ENCODE measurements at regions not wholly inside any gene's neighbourhood (a gene's known extent, or its start where the extent isn't known, plus 50 kb on each side); places are given as distances from the start of the nearest gene placed in this dataset. TPM values are rescaled to one million over a fixed set of nuclear protein-coding genes. Genes with fewer than 3 reads are reported as not detected.

GRCh38 chr18:28236487-28236886, 59.6 kb upstream of the CDH2 start:
- Histone ChIP-seq H4K5ac (ENCODE audit: insufficient read length, low read depth, low read length) (no peak overlapping the region), H3K79me2 (ENCODE audit: insufficient read depth, low read length) (no peaks in the 10 kb centered on the region), H3K14ac (ENCODE audit: insufficient read depth, low read length) (no peak overlapping the region), H3T11ph (ENCODE audit: low read length) (no peak overlapping the region), H2AFZ (ENCODE audit: low read length) (no peak overlapping the region), H3K18ac (ENCODE audit: insufficient read length, low read depth, low read length) (no peak overlapping the region), H3K4me2 (ENCODE audit: insufficient read depth, insufficient read length, low read length) (no peak overlapping the region), H3K23me2 (ENCODE audit: insufficient read length, low read depth, low read length, poor library complexity, severe bottlenecking) (no peaks in the 10 kb centered on the region), H3K27ac (ENCODE audit: insufficient read length, low read depth, low read length) (no peak overlapping the region), H2BK12ac (ENCODE audit: insufficient read length, low read depth, low read length) (no peak overlapping the region), H2BK20ac (ENCODE audit: low read depth, low read length, poor library complexity, severe bottlenecking) (no peak overlapping the region), H3K9ac (ENCODE audit: extremely low read depth, insufficient read length, low read length) (no peak overlapping the region), H2BK120ac (ENCODE audit: low read depth, low read length, poor library complexity, severe bottlenecking) (no peak overlapping the region), H2BK15ac (ENCODE audit: low read depth, low read length) (no peak overlapping the region), H3K23ac (ENCODE audit: insufficient read length, low read depth, low read length) (no peak overlapping the region), H4K91ac (ENCODE audit: insufficient read length, low read depth, low read length) (no peak overlapping the region), H4K8ac (replicated peaks; ENCODE audit: insufficient read length, low read depth, low read length) (no peak overlapping the region), H3K4ac (ENCODE audit: low read depth, low read length) (no peak overlapping the region), H3K79me1 (ENCODE audit: insufficient read depth, low read depth, low read length, poor library complexity, severe bottlenecking) (no peaks in the 10 kb centered on the region), H3K4me1 (ENCODE audit: insufficient read depth, low read length) (no peaks in the 10 kb centered on the region), H3K27me3 (ENCODE audit: insufficient read depth, low read length) (no peaks in the 10 kb centered on the region), H3K9me3 (ENCODE audit: control insufficient read depth, low read depth, low read length) (no peaks in the 10 kb centered on the region), H3K56ac (ENCODE audit: insufficient read length, low read depth, low read length) (no peak overlapping the region), H2BK5ac (ENCODE audit: insufficient read length, low read length) (no peak overlapping the region), H4K20me1 (ENCODE audit: control insufficient read depth, insufficient read depth, insufficient read length) (no peaks in the 10 kb centered on the region), H2AK5ac (ENCODE audit: insufficient read length, low read length) (no peak overlapping the region)
- WGBS (ENCODE audit: extremely low coverage, insufficient read length, low lambda C conversion rate), result no CpG with 5 or more reads among the region's 1 CpG
- no peak for DNase-seq
- H3K4me3 Mint-ChIP-seq, result no peak overlapping the region
- peaks cover 1 to 11% (median 3%) of the 10 kb centered on the region in 3 experiments; a peak in 3 of 7 replicates for H3K36me3 Mint-ChIP-seq (ENCODE audit: insufficient read depth in 1 of 3, low read depth in 3 of 3)
- peaks cover 5 to 6% of the 10 kb centered on the region in 2 experiments; a peak in 3 of 4 replicates for H3K4me1 Mint-ChIP-seq
- no peak for TF ChIP-seq CTCF (conservative IDR thresholded peaks at IDR 0.05)
- H3K27ac Mint-ChIP-seq, result no peak overlapping the region
- H3K27me3 Mint-ChIP-seq (ENCODE audit: low read depth), result no peaks in the 10 kb centered on the region
- peaks cover under 1 to 6% of the 10 kb centered on the region in 2 experiments; a peak in 3 of 5 replicates for H3K9me3 Mint-ChIP-seq

Small RNA genes lying in the stretch of these regions (microRNA-seq; reads per million reads assigned to microRNA genes)
- gene MIR302F (ENCODE audit: borderline microRNAs expressed), result not detected
